Calu3 (cell line): ENCODE measurements at regions not wholly inside any gene's neighbourhood (a gene's known extent, or its start where the extent isn't known, plus 50 kb on each side); places are given as distances from the start of the nearest gene placed in this dataset.

Source experiments
- BruUV-seq: library from RNA; stranded (reverse); fragments of 400-500 nt; replicated peaks from 2 replicates; lab custom pipeline; 2021; lab: Mats Ljungman, UMichigan
- CTCF ChIA-PET: fragments of 300-600 bp; sonication (Branson Sonifier 250); formaldehyde crosslinking; loops from one replicate; lab custom pipeline; 2022; ENCODE audit warnings: antibody characterized with exemption; lab: Charles Lee
- DNase-seq: peaks from one replicate; pipeline ENCODE4 v3.0.0; 2022
- H3K27ac Mint-ChIP-seq: one replicate; pipeline ENCODE4 v1.8.0; 2022; ENCODE audit warnings: mixed read lengths; ENCODE audit not compliant: unreplicated experiment
- H3K27me3 Mint-ChIP-seq: one replicate; pipeline ENCODE4 v1.8.0; 2022; ENCODE audit warnings: mixed read lengths; ENCODE audit not compliant: unreplicated experiment
- H3K36me3 Mint-ChIP-seq: one replicate; pipeline ENCODE4 v1.8.0; 2022; ENCODE audit warnings: mild to moderate bottlenecking, moderate library complexity, mixed read lengths; ENCODE audit not compliant: insufficient read depth, unreplicated experiment
- H3K4me1 Mint-ChIP-seq: one replicate; pipeline ENCODE4 v1.8.0; 2022; ENCODE audit warnings: mild to moderate bottlenecking, low read depth, mixed read lengths; ENCODE audit not compliant: unreplicated experiment
- H3K4me3 Mint-ChIP-seq: one replicate; pipeline ENCODE4 v1.8.0; 2022; ENCODE audit warnings: mild to moderate bottlenecking, low read depth, moderate library complexity, mixed read lengths; ENCODE audit not compliant: unreplicated experiment
- H3K9me3 Mint-ChIP-seq: one replicate; pipeline ENCODE4 v1.8.0; 2022; ENCODE audit warnings: low read depth, mixed read lengths; ENCODE audit not compliant: unreplicated experiment
- intact Hi-C: fragments of 100-400 bp; cut with micrococcal nuclease; formaldehyde crosslinking; loops from one replicate; pipeline ENCODE4 v1.10.0; 2022; ENCODE audit not compliant: unreplicated experiment
- TF ChIP-seq, protein P1 (sequence below): fragments of 200-600 bp; IDR thresholded peaks from one replicate; pipeline ENCODE4 v1.8.0; 2022; ENCODE audit warnings: antibody characterized with exemption; ENCODE audit not compliant: unreplicated experiment

DNA sequence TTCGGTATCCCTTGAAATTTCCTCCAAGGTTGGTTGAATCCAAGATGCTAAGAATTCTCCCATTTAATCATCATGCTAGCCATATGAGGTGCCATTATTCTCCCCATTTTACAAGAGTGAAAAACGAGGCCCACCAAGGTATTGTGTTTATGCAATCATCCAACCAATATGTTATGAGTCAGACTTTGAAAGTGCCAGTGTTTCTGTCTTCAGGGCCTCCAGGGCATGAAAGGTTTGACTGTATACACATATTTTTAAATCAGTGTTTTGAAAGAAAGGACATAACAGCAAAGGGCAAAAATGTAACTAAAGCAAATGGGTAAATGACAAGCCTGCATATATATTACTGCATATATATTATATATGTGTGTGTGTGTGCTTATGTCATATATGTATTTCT, 541.2 kb upstream of the SMIM31 start:
- no TSS peak for BruUV-seq
- no peaks in the 10 kb centered on the region for H3K27me3 Mint-ChIP-seq
- TF ChIP-seq, protein P1, sequence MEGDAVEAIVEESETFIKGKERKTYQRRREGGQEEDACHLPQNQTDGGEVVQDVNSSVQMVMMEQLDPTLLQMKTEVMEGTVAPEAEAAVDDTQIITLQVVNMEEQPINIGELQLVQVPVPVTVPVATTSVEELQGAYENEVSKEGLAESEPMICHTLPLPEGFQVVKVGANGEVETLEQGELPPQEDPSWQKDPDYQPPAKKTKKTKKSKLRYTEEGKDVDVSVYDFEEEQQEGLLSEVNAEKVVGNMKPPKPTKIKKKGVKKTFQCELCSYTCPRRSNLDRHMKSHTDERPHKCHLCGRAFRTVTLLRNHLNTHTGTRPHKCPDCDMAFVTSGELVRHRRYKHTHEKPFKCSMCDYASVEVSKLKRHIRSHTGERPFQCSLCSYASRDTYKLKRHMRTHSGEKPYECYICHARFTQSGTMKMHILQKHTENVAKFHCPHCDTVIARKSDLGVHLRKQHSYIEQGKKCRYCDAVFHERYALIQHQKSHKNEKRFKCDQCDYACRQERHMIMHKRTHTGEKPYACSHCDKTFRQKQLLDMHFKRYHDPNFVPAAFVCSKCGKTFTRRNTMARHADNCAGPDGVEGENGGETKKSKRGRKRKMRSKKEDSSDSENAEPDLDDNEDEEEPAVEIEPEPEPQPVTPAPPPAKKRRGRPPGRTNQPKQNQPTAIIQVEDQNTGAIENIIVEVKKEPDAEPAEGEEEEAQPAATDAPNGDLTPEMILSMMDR: no peak
- no peak for DNase-seq
- H3K9me3 Mint-ChIP-seq: peaks cover 3% of the 10 kb centered on the region
- H3K27ac Mint-ChIP-seq: no peak overlapping the region
- CTCF ChIA-PET: no interaction called here
- H3K4me3 Mint-ChIP-seq: no peak overlapping the region
- peaks cover 20% of the 10 kb centered on the region for H3K4me1 Mint-ChIP-seq
- intact Hi-C loops: no loop called here
- H3K36me3 Mint-ChIP-seq: no peaks in the 10 kb centered on the region

DNA sequence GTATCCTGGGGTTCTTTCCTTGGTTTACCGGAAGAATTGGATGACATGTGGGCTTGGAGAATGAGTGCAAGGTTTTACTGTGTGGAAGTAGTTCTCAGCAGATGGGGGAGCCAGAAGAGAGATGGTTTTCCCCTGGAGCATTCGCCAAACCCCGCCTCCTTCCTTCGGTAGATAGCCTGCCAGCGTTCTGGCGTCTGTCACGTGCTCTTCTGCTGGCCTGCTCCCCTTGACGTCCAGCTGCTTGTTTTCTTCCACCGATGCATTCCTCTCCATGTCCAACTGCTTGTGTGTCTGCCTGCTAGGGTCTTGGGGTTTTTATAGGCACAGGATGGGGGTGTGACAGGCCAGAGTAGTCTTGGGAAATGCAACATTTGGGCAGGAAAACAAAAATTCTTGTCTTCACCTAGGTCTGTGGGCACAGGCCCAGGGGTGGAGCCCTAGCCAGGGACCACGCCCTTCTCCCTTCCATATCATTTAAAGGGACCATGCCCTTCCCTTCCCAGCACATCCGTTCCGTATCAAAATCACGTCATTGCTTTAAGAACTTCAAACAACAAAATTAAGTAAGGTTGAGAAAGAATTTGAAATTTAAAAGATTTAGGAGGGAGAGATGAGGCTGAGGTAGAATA, 538.7 kb upstream of the SMIM31 start:
- Mint-ChIP-seq H3K9me3 (peaks cover 3% of the 10 kb centered on the region), H3K27ac (no peak overlapping the region), H3K27me3 (no peaks in the 10 kb centered on the region), H3K4me1 (peaks cover 15% of the 10 kb centered on the region), H3K4me3 (no peak overlapping the region), H3K36me3 (no peaks in the 10 kb centered on the region)
- TF ChIP-seq, protein P1: no peak
- CTCF ChIA-PET: no interaction called here
- intact Hi-C loops: no loop called here
- no TSS peak for BruUV-seq
- DNase-seq: no peak

DNA sequence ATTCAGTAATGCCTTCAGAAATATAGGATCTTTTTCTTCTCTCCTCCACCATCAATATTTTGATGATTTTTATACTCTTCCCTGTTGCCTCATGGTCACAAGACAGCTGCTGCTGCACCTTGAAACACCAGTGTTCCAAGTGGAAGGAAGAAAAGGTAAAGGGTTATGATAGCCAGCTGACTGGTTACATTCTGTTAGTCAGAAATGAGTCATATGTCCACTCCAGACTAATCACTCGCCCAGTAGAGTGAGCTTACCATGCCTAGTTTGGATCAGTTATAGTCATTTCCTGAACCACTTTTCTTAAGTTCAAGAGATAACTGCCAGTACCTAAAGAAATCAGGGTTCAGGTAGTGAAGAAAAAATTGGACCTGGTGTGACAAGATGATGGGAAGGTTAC, 532.3 kb upstream of the SMIM31 start:
- Mint-ChIP-seq H3K4me1 (no peaks in the 10 kb centered on the region), H3K36me3 (no peaks in the 10 kb centered on the region), H3K9me3 (peaks cover 3% of the 10 kb centered on the region), H3K27ac (no peak overlapping the region), H3K4me3 (no peak overlapping the region), H3K27me3 (no peaks in the 10 kb centered on the region)
- CTCF ChIA-PET: no interaction called here
- no peak for DNase-seq
- intact Hi-C loops: no loop called here
- TF ChIP-seq, protein P1: no peak
- BruUV-seq: no TSS peak

GRCh38 chr4:164224871-164225270, 529.1 kb upstream of the SMIM31 start:
- Mint-ChIP-seq H3K27ac (no peak overlapping the region), H3K4me3 (no peak overlapping the region), H3K36me3 (no peaks in the 10 kb centered on the region), H3K4me1 (no peaks in the 10 kb centered on the region), H3K9me3 (no peaks in the 10 kb centered on the region), H3K27me3 (no peaks in the 10 kb centered on the region)
- intact Hi-C loops: no loop called here
- BruUV-seq: no TSS peak
- TF ChIP-seq, protein P1: no peak
- no peak for DNase-seq
- CTCF ChIA-PET: no interaction called here
